Inferior parietal cortex (tissue), 1 donor: ENCODE measurements at regions not wholly inside any gene's neighbourhood (a gene's known extent, or its start where the extent isn't known, plus 50 kb on each side); places are given as distances from the start of the nearest gene placed in this dataset.

ENCODE experiments used
- DNase-seq: peaks from one replicate; pipeline ENCODE4 v3.0.0-alpha.2; 2016; ENCODE audit errors: extremely low spot score

- DNase-seq = no peak
These were observed 80.8 kb upstream of the CERS6 start for GRCh38 chr2:168375195-168375798.

- DNase-seq = no peak
These were observed 77.0 kb upstream of the CERS6 start for GRCh38 chr2:168378960-168379669.

GRCh38 chr2:168380500-168380899 lies 75.6 kb upstream of the CERS6 start:
- DNase-seq = no peak

- no peak for DNase-seq
These were observed 64.0 kb upstream of the CERS6 start for GRCh38 chr2:168392024-168392423.

GRCh38 chr2:168392797-168393196 lies 63.3 kb upstream of the CERS6 start:
- no peak for DNase-seq

GRCh38 chr2:168394262-168394661 lies 61.8 kb upstream of the CERS6 start:
- no peak for DNase-seq

- no peak for DNase-seq
These were observed 59.9 kb upstream of the CERS6 start for GRCh38 chr2:168396131-168396530.

GRCh38 chr2:168397629-168398028 lies 58.4 kb upstream of the CERS6 start:
- DNase-seq = no peak

- no peak for DNase-seq
These were observed 55.0 kb upstream of the CERS6 start for GRCh38 chr2:168401048-168401556.

- DNase-seq = no peak
These were observed 54.3 kb upstream of the CERS6 start for GRCh38 chr2:168401771-168402170.

GRCh38 chr2:168402531-168402930 lies 53.5 kb upstream of the CERS6 start:
- DNase-seq = no peak

GRCh38 chr2:168403736-168404135 lies 52.3 kb upstream of the CERS6 start:
- no peak for DNase-seq

- DNase-seq = no peak
These were observed 51.3 kb upstream of the CERS6 start for GRCh38 chr2:168404764-168405163.
